Fibroblast of skin of left quadriceps (primary cell): ENCODE measurements at regions not wholly inside any gene's neighbourhood (a gene's known extent, or its start where the extent isn't known, plus 50 kb on each side); places are given as distances from the start of the nearest gene placed in this dataset.

Source experiments
- DNase-seq, 2 experiments: peaks; one replicate each; pipeline ENCODE4 v3.0.0-alpha.2; 2013; ENCODE audit warnings: low read depth in 2 of 2

GRCh38 chr5:17761326-17761725 lies 127.1 kb downstream of the TAF11L14 start:
- no peak for DNase-seq

- DNase-seq, result no peak
Measured at GRCh38 chr5:17763301-17763700, 129.0 kb downstream of the TAF11L14 start.

- no peak for DNase-seq
Measured at GRCh38 chr5:17766031-17766430, 131.8 kb downstream of the TAF11L14 start.

GRCh38 chr5:17769277-17769676 lies 135.0 kb downstream of the TAF11L14 start:
- no peak for DNase-seq

GRCh38 chr5:17772232-17772631 lies 138.0 kb downstream of the TAF11L14 start:
- no peak for DNase-seq

GRCh38 chr5:17785774-17786173 lies 151.5 kb downstream of the TAF11L14 start:
- no peak for DNase-seq

GRCh38 chr5:17788351-17788750 lies 154.1 kb downstream of the TAF11L14 start:
- no peak for DNase-seq

GRCh38 chr5:17794201-17794600 lies 159.9 kb downstream of the TAF11L14 start:
- DNase-seq, result no peak

- no peak for DNase-seq
Measured at GRCh38 chr5:17794815-17795214, 160.6 kb downstream of the TAF11L14 start.

GRCh38 chr5:17796142-17796541 lies 161.9 kb downstream of the TAF11L14 start:
- DNase-seq, result no peak

GRCh38 chr5:17796757-17797396 lies 162.6 kb downstream of the TAF11L14 start:
- DNase-seq, result no peak

GRCh38 chr5:17799521-17799920 lies 165.3 kb downstream of the TAF11L14 start:
- DNase-seq, result no peak

GRCh38 chr5:17801595-17801994 lies 167.3 kb downstream of the TAF11L14 start:
- DNase-seq, result no peak

GRCh38 chr5:17802256-17802655 lies 168.0 kb downstream of the TAF11L14 start:
- no peak for DNase-seq

GRCh38 chr5:17803971-17804370 lies 169.7 kb downstream of the TAF11L14 start:
- DNase-seq, result no peak

- no peak for DNase-seq
Measured at GRCh38 chr5:17805227-17805825, 171.1 kb downstream of the TAF11L14 start.

GRCh38 chr5:17806818-17807468 lies 172.7 kb downstream of the TAF11L14 start:
- no peak for DNase-seq

- no peak for DNase-seq
Measured at GRCh38 chr5:17808566-17808965, 174.3 kb downstream of the TAF11L14 start.

GRCh38 chr5:17810734-17811133 lies 176.5 kb downstream of the TAF11L14 start:
- DNase-seq, result no peak

- peak in 1 of 2 experiments; percentile 18 for DNase-seq
Measured at GRCh38 chr5:17813214-17813613, 179.0 kb downstream of the TAF11L14 start.

GRCh38 chr5:17816505-17816904 lies 182.2 kb downstream of the TAF11L14 start:
- DNase-seq, result peak in 1 of 2 experiments; percentile 7

GRCh38 chr5:17816944-17817343 lies 182.7 kb downstream of the TAF11L14 start:
- peak in 1 of 2 experiments; percentile 6 for DNase-seq

- peak in 1 of 2 experiments; percentile 20 for DNase-seq
Measured at GRCh38 chr5:17817990-17818389, 183.7 kb downstream of the TAF11L14 start.
